ENCODE measurements at regions not wholly inside any gene's neighbourhood (a gene's known extent, or its start where the extent isn't known, plus 50 kb on each side); places are given as distances from the start of the nearest gene placed in this dataset.

DNA sequence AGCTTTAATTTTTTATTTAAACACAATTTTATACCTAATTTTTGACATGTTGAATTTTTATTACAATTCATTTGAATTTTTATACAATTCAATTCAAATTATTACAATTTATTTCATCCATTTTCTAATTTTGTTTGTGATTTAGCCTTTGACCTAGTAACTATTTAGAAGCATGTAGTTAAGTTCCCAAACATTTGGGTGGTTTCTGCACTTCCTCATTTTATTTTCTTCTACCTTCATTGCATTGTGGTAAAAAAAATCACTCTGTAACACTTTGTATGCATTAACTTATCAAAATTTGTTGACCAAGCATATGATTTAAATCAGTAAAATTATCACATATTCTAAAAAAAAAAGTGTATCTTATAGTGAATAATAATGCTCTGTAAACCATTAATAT, 928.9 kb downstream of the ARAP2 start:
- intact Hi-C loops (cut with micrococcal nuclease; ENCODE audit: unreplicated experiment), result no loop called here
- CTCF ChIA-PET, result no interaction called here
- no peak overlapping the region for H3K27ac Mint-ChIP-seq (ENCODE audit: unreplicated experiment)
- TF ChIP-seq, protein P1, sequence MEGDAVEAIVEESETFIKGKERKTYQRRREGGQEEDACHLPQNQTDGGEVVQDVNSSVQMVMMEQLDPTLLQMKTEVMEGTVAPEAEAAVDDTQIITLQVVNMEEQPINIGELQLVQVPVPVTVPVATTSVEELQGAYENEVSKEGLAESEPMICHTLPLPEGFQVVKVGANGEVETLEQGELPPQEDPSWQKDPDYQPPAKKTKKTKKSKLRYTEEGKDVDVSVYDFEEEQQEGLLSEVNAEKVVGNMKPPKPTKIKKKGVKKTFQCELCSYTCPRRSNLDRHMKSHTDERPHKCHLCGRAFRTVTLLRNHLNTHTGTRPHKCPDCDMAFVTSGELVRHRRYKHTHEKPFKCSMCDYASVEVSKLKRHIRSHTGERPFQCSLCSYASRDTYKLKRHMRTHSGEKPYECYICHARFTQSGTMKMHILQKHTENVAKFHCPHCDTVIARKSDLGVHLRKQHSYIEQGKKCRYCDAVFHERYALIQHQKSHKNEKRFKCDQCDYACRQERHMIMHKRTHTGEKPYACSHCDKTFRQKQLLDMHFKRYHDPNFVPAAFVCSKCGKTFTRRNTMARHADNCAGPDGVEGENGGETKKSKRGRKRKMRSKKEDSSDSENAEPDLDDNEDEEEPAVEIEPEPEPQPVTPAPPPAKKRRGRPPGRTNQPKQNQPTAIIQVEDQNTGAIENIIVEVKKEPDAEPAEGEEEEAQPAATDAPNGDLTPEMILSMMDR (IDR thresholded peaks at IDR 0.05; ENCODE audit: unreplicated experiment), result no peak
- no peak overlapping the region for H3K4me3 Mint-ChIP-seq (ENCODE audit: low read depth, unreplicated experiment)
- no peaks in the 10 kb centered on the region for H3K36me3 Mint-ChIP-seq (ENCODE audit: insufficient read depth, unreplicated experiment)
- no TSS peak for BruUV-seq (replicated peaks)
- H3K9me3 Mint-ChIP-seq (ENCODE audit: low read depth, unreplicated experiment), result peaks cover 7% of the 10 kb centered on the region
- H3K27me3 Mint-ChIP-seq (ENCODE audit: unreplicated experiment), result no peaks in the 10 kb centered on the region
- H3K4me1 Mint-ChIP-seq (ENCODE audit: low read depth, unreplicated experiment), result no peaks in the 10 kb centered on the region
- DNase-seq, result no peak

DNA sequence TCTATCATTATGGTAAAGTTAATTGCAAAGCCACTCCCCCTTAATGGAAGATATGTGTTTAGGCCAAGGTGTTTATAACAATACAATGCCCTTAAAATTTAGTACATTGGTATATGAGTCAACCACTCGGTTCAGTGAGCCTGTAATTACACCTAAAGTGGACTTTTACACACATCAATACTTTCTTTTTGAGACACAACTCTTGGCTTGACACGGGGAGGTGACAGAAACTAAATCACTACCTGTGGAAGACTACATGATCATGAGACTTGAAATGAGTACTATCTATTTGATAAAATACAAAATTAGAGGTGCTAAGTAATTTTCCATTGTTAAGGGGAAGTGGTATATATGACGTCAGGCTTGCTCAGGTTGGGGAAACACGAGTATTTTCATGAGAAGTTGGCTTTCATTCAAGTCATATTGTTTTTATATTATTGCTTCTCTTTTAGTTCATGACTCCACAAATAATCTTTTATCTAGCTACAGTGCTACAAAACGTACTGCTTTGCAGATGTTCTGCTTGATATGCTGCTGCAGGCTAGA, 918.3 kb downstream of the ARAP2 start:
- Mint-ChIP-seq H3K27me3 (ENCODE audit: unreplicated experiment) (no peaks in the 10 kb centered on the region), H3K4me3 (ENCODE audit: low read depth, unreplicated experiment) (no peak overlapping the region), H3K36me3 (ENCODE audit: insufficient read depth, unreplicated experiment) (no peaks in the 10 kb centered on the region), H3K9me3 (ENCODE audit: low read depth, unreplicated experiment) (peaks cover 4% of the 10 kb centered on the region), H3K4me1 (ENCODE audit: low read depth, unreplicated experiment) (no peaks in the 10 kb centered on the region), H3K27ac (ENCODE audit: unreplicated experiment) (no peak overlapping the region)
- CTCF ChIA-PET, result no interaction called here
- TF ChIP-seq, protein P1 (IDR thresholded peaks at IDR 0.05; ENCODE audit: unreplicated experiment), result no peak
- DNase-seq, result no peak
- no TSS peak for BruUV-seq (replicated peaks)
- intact Hi-C loops (cut with micrococcal nuclease; ENCODE audit: unreplicated experiment), result no loop called here

DNA sequence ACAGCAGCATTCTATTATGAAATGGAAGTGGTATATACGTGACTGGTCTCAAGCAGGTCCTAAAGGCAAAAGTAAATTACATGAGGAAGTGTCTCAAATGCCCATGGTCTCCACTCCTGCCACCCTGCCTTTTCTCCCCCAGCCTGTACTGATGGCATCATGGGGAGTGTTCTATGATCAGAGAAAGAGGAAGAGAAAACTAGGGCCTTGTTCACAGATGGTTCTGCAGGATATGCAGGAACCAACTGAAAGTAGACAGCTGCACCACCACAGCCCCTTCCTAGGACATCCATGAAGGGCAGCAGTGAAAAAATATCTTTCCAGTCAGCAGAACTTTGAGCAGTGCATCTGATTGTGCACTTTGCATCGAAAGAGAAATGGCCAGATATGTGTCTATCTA, 901.5 kb downstream of the ARAP2 start:
- DNase-seq, result no peak
- TF ChIP-seq, protein P1 (IDR thresholded peaks at IDR 0.05; ENCODE audit: unreplicated experiment), result no peak
- Mint-ChIP-seq H3K27ac (ENCODE audit: unreplicated experiment) (no peak overlapping the region), H3K27me3 (ENCODE audit: unreplicated experiment) (no peaks in the 10 kb centered on the region), H3K4me3 (ENCODE audit: low read depth, unreplicated experiment) (no peak overlapping the region), H3K4me1 (ENCODE audit: low read depth, unreplicated experiment) (no peaks in the 10 kb centered on the region), H3K36me3 (ENCODE audit: insufficient read depth, unreplicated experiment) (no peaks in the 10 kb centered on the region), H3K9me3 (ENCODE audit: low read depth, unreplicated experiment) (peaks cover 7% of the 10 kb centered on the region)
- intact Hi-C loops (cut with micrococcal nuclease; ENCODE audit: unreplicated experiment), result no loop called here
- no TSS peak for BruUV-seq (replicated peaks)
- CTCF ChIA-PET, result no interaction called here

DNA sequence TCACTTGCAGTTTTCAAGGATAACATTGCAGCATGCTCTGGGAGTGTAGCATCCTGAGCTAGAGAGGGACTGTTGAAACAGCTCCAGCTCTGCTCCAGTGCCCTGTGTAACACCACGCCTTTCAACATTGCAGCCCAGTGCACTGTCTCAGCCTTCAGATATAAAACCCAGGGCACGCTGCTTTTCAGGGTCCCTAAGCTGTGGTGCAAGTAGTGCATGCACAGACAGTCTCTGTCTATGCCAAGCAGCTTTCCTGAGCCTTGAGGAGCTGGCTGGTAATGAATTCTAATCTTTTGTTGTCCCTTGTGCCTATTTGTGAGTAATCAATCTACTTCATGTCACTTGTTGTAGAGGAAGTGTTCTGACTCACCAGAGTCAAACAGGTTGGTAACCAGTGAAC, 897.0 kb downstream of the ARAP2 start:
- intact Hi-C loops (cut with micrococcal nuclease; ENCODE audit: unreplicated experiment), result no loop called here
- peaks cover 11% of the 10 kb centered on the region for H3K9me3 Mint-ChIP-seq (ENCODE audit: low read depth, unreplicated experiment)
- CTCF ChIA-PET, result no interaction called here
- no peak overlapping the region for H3K4me3 Mint-ChIP-seq (ENCODE audit: low read depth, unreplicated experiment)
- no TSS peak for BruUV-seq (replicated peaks)
- DNase-seq, result no peak
- H3K4me1 Mint-ChIP-seq (ENCODE audit: low read depth, unreplicated experiment), result no peaks in the 10 kb centered on the region
- TF ChIP-seq, protein P1 (IDR thresholded peaks at IDR 0.05; ENCODE audit: unreplicated experiment), result no peak
- no peak overlapping the region for H3K27ac Mint-ChIP-seq (ENCODE audit: unreplicated experiment)
- no peaks in the 10 kb centered on the region for H3K36me3 Mint-ChIP-seq (ENCODE audit: insufficient read depth, unreplicated experiment)
- H3K27me3 Mint-ChIP-seq (ENCODE audit: unreplicated experiment), result no peaks in the 10 kb centered on the region

Data from Calu3 (cell line).